OCI-LY3 (cell line): ENCODE measurements at regions not wholly inside any gene's neighbourhood (a gene's known extent, or its start where the extent isn't known, plus 50 kb on each side); places are given as distances from the start of the nearest gene placed in this dataset.

Experiments
- H2AFZ ChIP-seq: fragments of 200-600, 300-600 bp; shearing (Covaris generic); 2 replicates; pipeline ENCODE4 v1.6.0; 2014; ENCODE audit warnings: antibody characterized with exemption, low read depth, low read length
- H3K27ac ChIP-seq: fragments of 200-600, 300-600 bp; sonication (generic); 2 replicates; pipeline ENCODE4 v1.5.1; 2014; ENCODE audit warnings: mild to moderate bottlenecking, low read length, moderate library complexity, mixed read lengths
- H3K27me3 ChIP-seq: fragments of 200-600, 300-600 bp; sonication (generic); 2 replicates; pipeline ENCODE4 v1.6.1; 2014; ENCODE audit warnings: low read depth, low read length, mixed read lengths
- H3K36me3 ChIP-seq: fragments of 200-600, 300-600 bp; sonication (generic); replicated peaks from 2 replicates; pipeline ENCODE3; 2014; ENCODE audit warnings: low read depth, low read length, mixed read lengths
- H3K4me1 ChIP-seq: fragments of 300-600, 200-600 bp; sonication (generic); 2 replicates; pipeline ENCODE4 v1.6.1; 2014; ENCODE audit warnings: low read length, mixed read lengths
- H3K4me2 ChIP-seq: fragments of 200-600, 300-600 bp; sonication (generic); 2 replicates; pipeline ENCODE4 v1.6.1; 2014; ENCODE audit warnings: low read length, mixed read lengths
- H3K4me3 ChIP-seq: fragments of 300-600, 200-600 bp; sonication (generic); 2 replicates; pipeline ENCODE4 v1.5.1; 2014; ENCODE audit warnings: antibody characterized with exemption, mild to moderate bottlenecking, low read length, moderate library complexity
- H3K79me2 ChIP-seq: fragments of 300-600, 200-600 bp; shearing (Covaris generic); 2 replicates; pipeline ENCODE4 v1.6.1; 2014; ENCODE audit warnings: mild to moderate bottlenecking, low read length, mixed read lengths
- H3K9ac ChIP-seq: fragments of 300-600, 200-600 bp; shearing (Covaris generic); 2 replicates; pipeline ENCODE4 v1.6.0; 2014; ENCODE audit warnings: mild to moderate bottlenecking, low read length, moderate library complexity
- H3K9me3 ChIP-seq: fragments of 200-600, 300-600 bp; shearing (Covaris generic); 2 replicates; pipeline ENCODE4 v1.6.1; 2014; ENCODE audit warnings: low read length, mixed read lengths; ENCODE audit not compliant: insufficient read depth
- H4K20me1 ChIP-seq: fragments of 200-600, 300-600 bp; sonication (generic); 2 replicates; pipeline ENCODE4 v1.6.1; 2016; ENCODE audit warnings: low read length, mixed read lengths; ENCODE audit not compliant: insufficient read depth
- CTCF ChIP-seq: fragments of 200-600, 300-600 bp; sonication (generic); IDR thresholded peaks from 2 replicates; pipeline ENCODE4 v1.5.1; 2014; ENCODE audit warnings: antibody characterized with exemption, low read length, low read depth
- EZH2phosphoT487 ChIP-seq: fragments of 200-600 bp; shearing (Covaris generic); IDR thresholded peaks from 2 replicates; pipeline ENCODE4 v1.6.1; 2018; ENCODE audit warnings: antibody characterized with exemption, mixed run types, low read depth

- Histone ChIP-seq H3K27ac (no peak overlapping the region), H2AFZ (no peak overlapping the region), H3K27me3 (no peaks in the 10 kb centered on the region), H3K9ac (no peak overlapping the region), H3K4me2 (no peak overlapping the region), H3K79me2 (no peaks in the 10 kb centered on the region), H3K36me3 (no peaks in the 10 kb centered on the region), H3K4me3 (no peak overlapping the region), H3K4me1 (peaks cover 15% of the 10 kb centered on the region), H4K20me1 (no peaks in the 10 kb centered on the region), H3K9me3 (no peaks in the 10 kb centered on the region)
- TF ChIP-seq EZH2phosphoT487: no peak
- TF ChIP-seq CTCF: no peak
Observed at GRCh38 chr7:81005254-81005653, 86.4 kb upstream of the SEMA3C start.

- Histone ChIP-seq H3K9ac (no peak overlapping the region), H3K4me3 (no peak overlapping the region), H3K27ac (no peak overlapping the region), H3K27me3 (no peaks in the 10 kb centered on the region), H3K9me3 (no peaks in the 10 kb centered on the region), H3K4me2 (no peak overlapping the region; the same call in 1 of the 2 replicates), H3K4me1 (peaks cover 15% of the 10 kb centered on the region), H2AFZ (no peak overlapping the region), H4K20me1 (no peaks in the 10 kb centered on the region), H3K79me2 (no peaks in the 10 kb centered on the region), H3K36me3 (no peaks in the 10 kb centered on the region)
- TF ChIP-seq CTCF (no peak), EZH2phosphoT487 (no peak)
Observed at GRCh38 chr7:81004098-81004497, 85.2 kb upstream of the SEMA3C start.

- no peaks in the 10 kb centered on the region for H3K9me3 ChIP-seq
- TF ChIP-seq CTCF: no peak
- no peak for TF ChIP-seq EZH2phosphoT487
- H2AFZ ChIP-seq: no peak overlapping the region
- H3K79me2 ChIP-seq: no peaks in the 10 kb centered on the region
- H3K36me3 ChIP-seq: no peaks in the 10 kb centered on the region
- peaks cover 15% of the 10 kb centered on the region for H3K4me1 ChIP-seq
- no peak overlapping the region for H3K9ac ChIP-seq
- no peak overlapping the region for H3K27ac ChIP-seq
- no peaks in the 10 kb centered on the region for H3K27me3 ChIP-seq
- no peak overlapping the region for H3K4me3 ChIP-seq
- peak overlapping the region; percentile 26 for H3K4me2 ChIP-seq
- H4K20me1 ChIP-seq: no peaks in the 10 kb centered on the region
Observed at GRCh38 chr7:81003326-81003725, 84.5 kb upstream of the SEMA3C start.

- H3K27ac ChIP-seq: no peak overlapping the region
Observed at GRCh38 chr7:81002421-81002820, 83.6 kb upstream of the SEMA3C start.

More at GRCh38 chr7:81002421-81002820, 83.6 kb upstream of the SEMA3C start:
- H3K4me3 ChIP-seq: no peak overlapping the region
- H2AFZ ChIP-seq: no peak overlapping the region
- no peaks in the 10 kb centered on the region for H3K27me3 ChIP-seq
- no peak overlapping the region for H3K4me2 ChIP-seq
- no peak overlapping the region for H3K9ac ChIP-seq
- TF ChIP-seq CTCF (no peak), EZH2phosphoT487 (no peak)
- no peaks in the 10 kb centered on the region for H3K79me2 ChIP-seq
- H3K36me3 ChIP-seq: no peaks in the 10 kb centered on the region
- no peaks in the 10 kb centered on the region for H3K9me3 ChIP-seq
- no peaks in the 10 kb centered on the region for H4K20me1 ChIP-seq
- H3K4me1 ChIP-seq: peaks cover 15% of the 10 kb centered on the region
